IMR-90 (cell line): ENCODE measurements at regions not wholly inside any gene's neighbourhood (a gene's known extent, or its start where the extent isn't known, plus 50 kb on each side); places are given as distances from the start of the nearest gene placed in this dataset.

ENCODE experiments used
- ATAC-seq: fragments of 200-7000 bp; cut with Tn5 transposase; 2 replicates; pipeline ENCODE4 v1.9.1; 2020; ENCODE audit warnings: low read depth, mild to moderate bottlenecking, moderate library complexity
- BruUV-seq: library from RNA; stranded (reverse); fragments of 400-500 nt; replicated peaks from 2 replicates; lab custom pipeline; 2021; lab: Mats Ljungman, UMichigan
- CTCF ChIA-PET: fragments of 300-600 bp; formaldehyde crosslinking; extraction: SDS; loops from one replicate; lab custom pipeline; 2021; ENCODE audit warnings: antibody characterized with exemption; lab: Yijun Ruan, JAX
- POLR2A ChIA-PET: fragments of 300-600 bp; sonication (Branson Sonifier 250); formaldehyde crosslinking; loops from one replicate; lab custom pipeline; 2022; ENCODE audit warnings: antibody characterized with exemption; ENCODE audit not compliant: unreplicated experiment; lab: Charles Lee
- DNase-seq: peaks from one replicate; pipeline ENCODE4 v3.0.0; 2013
- H2AFZ ChIP-seq: replicated peaks from 2 replicates; pipeline ENCODE3; 2013; ENCODE audit warnings: low read length, mild to moderate bottlenecking; ENCODE audit not compliant: poor library complexity
- H2AK5ac ChIP-seq: 2 replicates; pipeline ENCODE4 v1.6.1; 2013; ENCODE audit warnings: low read depth, low read length, inconsistent platforms
- H2AK9ac ChIP-seq: replicated peaks from 2 replicates; pipeline ENCODE3; 2013; ENCODE audit warnings: mild to moderate bottlenecking, low read depth, low read length, moderate library complexity; ENCODE audit not compliant: poor library complexity
- H2BK120ac ChIP-seq: 2 replicates; pipeline ENCODE4 v1.6.1; 2013; ENCODE audit warnings: low read depth, low read length, inconsistent platforms
- H2BK15ac ChIP-seq: 3 replicates; pipeline ENCODE4 v1.6.1; 2013; ENCODE audit warnings: low read depth, low read length, inconsistent platforms
- H2BK20ac ChIP-seq: 2 replicates; pipeline ENCODE4 v1.6.1; 2013; ENCODE audit warnings: low read depth, mild to moderate bottlenecking, inconsistent platforms, low read length, moderate library complexity
- H2BK5ac ChIP-seq: 2 replicates; pipeline ENCODE4 v1.6.1; 2013; ENCODE audit warnings: mild to moderate bottlenecking, low read depth, low read length, inconsistent platforms; ENCODE audit not compliant: poor library complexity, severe bottlenecking
- H3K14ac ChIP-seq: replicated peaks from 2 replicates; pipeline ENCODE4 v1.6.1; 2013; ENCODE audit warnings: low read depth, low read length, inconsistent platforms
- H3K18ac ChIP-seq: 2 replicates; pipeline ENCODE4 v1.6.1; 2013; ENCODE audit warnings: low read depth, low read length, control low read depth
- H3K23ac ChIP-seq: 2 replicates; pipeline ENCODE4 v1.6.1; 2013; ENCODE audit warnings: low read depth, low read length, inconsistent platforms
- H3K27ac ChIP-seq: 2 replicates; pipeline ENCODE4 v1.5.1; 2013; ENCODE audit warnings: mild to moderate bottlenecking, control low read depth, low read length; ENCODE audit not compliant: insufficient read depth
- H3K27me3 ChIP-seq: 2 replicates; pipeline ENCODE4 v1.6.1; 2013; ENCODE audit warnings: low read length; ENCODE audit not compliant: control insufficient read depth, insufficient read depth
- H3K36me3 ChIP-seq: 2 replicates; pipeline ENCODE4 v1.6.1; 2013; ENCODE audit warnings: low read length, mixed read lengths; ENCODE audit not compliant: control insufficient read depth, insufficient read depth
- H3K4ac ChIP-seq: 2 replicates; pipeline ENCODE4 v1.6.1; 2013; ENCODE audit warnings: low read depth, low read length, inconsistent platforms
- H3K4me1 ChIP-seq: 2 replicates; pipeline ENCODE4 v1.6.1; 2013; ENCODE audit warnings: low read length, mixed read lengths; ENCODE audit not compliant: control insufficient read depth, insufficient read depth
- H3K4me2 ChIP-seq: 2 replicates; pipeline ENCODE4 v1.6.1; 2013; ENCODE audit warnings: low read depth, mild to moderate bottlenecking, control low read depth, low read length, moderate library complexity
- H3K4me3 ChIP-seq: 2 replicates; pipeline ENCODE4 v1.5.1; 2013; ENCODE audit warnings: low read depth, mild to moderate bottlenecking, control low read depth, low read length, moderate library complexity; ENCODE audit not compliant: insufficient read depth
- H3K56ac ChIP-seq: 2 replicates; pipeline ENCODE4 v1.6.1; 2013; ENCODE audit warnings: low read length, inconsistent platforms; ENCODE audit not compliant: insufficient read depth; ENCODE audit errors: extremely low read depth
- H3K79me1 ChIP-seq, 2 experiments: 2 replicates each; pipeline ENCODE4 v1.6.1; 2013; ENCODE audit warnings: low read length in 2 of 2, inconsistent platforms in 1 of 2, low read depth in 1 of 2
- H3K9ac ChIP-seq: 2 replicates; pipeline ENCODE4 v1.6.1; 2013; ENCODE audit warnings: low read depth, low read length, control low read depth
- H3K9me1 ChIP-seq: 2 replicates; pipeline ENCODE4 v1.6.1; 2013; ENCODE audit warnings: low read length, inconsistent platforms; ENCODE audit not compliant: insufficient read depth
- H3K9me3 ChIP-seq: 2 replicates; pipeline ENCODE4 v1.6.1; 2013; ENCODE audit warnings: low read length; ENCODE audit not compliant: control insufficient read depth, insufficient read depth
- H4K20me1 ChIP-seq: 2 replicates; pipeline ENCODE4 v1.6.1; 2013; ENCODE audit warnings: low read length, inconsistent platforms; ENCODE audit not compliant: insufficient read depth
- H4K5ac ChIP-seq: 2 replicates; pipeline ENCODE4 v1.6.1; 2013; ENCODE audit warnings: mild to moderate bottlenecking, low read depth, low read length, control low read depth
- H4K8ac ChIP-seq, 2 experiments: 2 replicates each; pipeline ENCODE4 v1.6.1; 2013; ENCODE audit warnings: low read depth in 2 of 2, low read length in 2 of 2, control low read depth in 1 of 2, inconsistent platforms in 1 of 2
- H4K91ac ChIP-seq: 2 replicates; pipeline ENCODE4 v1.6.1; 2013; ENCODE audit warnings: low read depth, low read length, inconsistent platforms; ENCODE audit not compliant: insufficient read depth
- BHLHE40 ChIP-seq: fragments of 150-350 bp; IDR thresholded peaks from 2 replicates; pipeline ENCODE4 v1.6.1; 2016; ENCODE audit warnings: mild to moderate bottlenecking, low read depth, low read length
- CHD1 ChIP-seq: IDR thresholded peaks from 2 replicates; pipeline ENCODE4 v1.6.1; 2012; ENCODE audit warnings: low read depth, low read length, improper control_type of control experiment
- CTCF ChIP-seq: conservative IDR thresholded peaks from 2 replicates; pipeline ENCODE4 v1.5.1; 2012; ENCODE audit warnings: mild to moderate bottlenecking, low read depth, low read length, improper control_type of control experiment
- FOS ChIP-seq: fragments of 150-350 bp; IDR thresholded peaks from 2 replicates; pipeline ENCODE4 v1.6.1; 2016; ENCODE audit warnings: low read depth, low read length
- MAFK ChIP-seq: IDR thresholded peaks from 2 replicates; pipeline ENCODE4 v1.6.1; 2012; ENCODE audit warnings: low read depth, low read length, improper control_type of control experiment
- MAZ ChIP-seq: IDR thresholded peaks from 2 replicates; pipeline ENCODE4 v1.6.1; 2012; ENCODE audit warnings: low read depth, mild to moderate bottlenecking, low read length, improper control_type of control experiment, moderate library complexity, borderline replicate concordance
- MXI1 ChIP-seq: IDR thresholded peaks from 2 replicates; pipeline ENCODE4 v1.6.1; 2012; ENCODE audit warnings: low read depth, mild to moderate bottlenecking, low read length, moderate library complexity, borderline replicate concordance
- NFE2L2 ChIP-seq: fragments of 150-350 bp; IDR thresholded peaks from 2 replicates; pipeline ENCODE4 v1.6.1; 2016; ENCODE audit warnings: low read depth, mild to moderate bottlenecking, low read length
- POLR2A ChIP-seq: IDR thresholded peaks from 2 replicates; pipeline ENCODE4 v1.6.1; 2012; ENCODE audit warnings: mild to moderate bottlenecking, low read depth, low read length
- RAD21 ChIP-seq: IDR thresholded peaks from 2 replicates; pipeline ENCODE4 v1.6.1; 2012; ENCODE audit warnings: low read length, improper control_type of control experiment
- RCOR1 ChIP-seq: IDR thresholded peaks from 2 replicates; pipeline ENCODE4 v1.6.1; 2012; ENCODE audit warnings: mild to moderate bottlenecking, low read length, improper control_type of control experiment; ENCODE audit not compliant: insufficient replicate concordance
- RFX5 ChIP-seq: IDR thresholded peaks from 2 replicates; pipeline ENCODE4 v1.8.0; 2012; ENCODE audit warnings: low read depth, mild to moderate bottlenecking, low read length, moderate library complexity
- SMC3 ChIP-seq: fragments of 150-350 bp; IDR thresholded peaks from 2 replicates; pipeline ENCODE4 v1.6.1; 2016; ENCODE audit warnings: low read depth, mild to moderate bottlenecking, antibody characterized with exemption, low read length, moderate library complexity
- WGBS, 2 experiments: methylation state at CpG; one replicate each; pipeline versions ENCODE4 v1.1.5 to v1.1.7; 2013; ENCODE audit warnings: missing lambda C conversion rate in 2 of 2; ENCODE audit not compliant: insufficient read length in 1 of 2; ENCODE audit errors: extremely low coverage in 2 of 2; 5-methylcytosine and 5-hydroxymethylcytosine counted together
- dilution Hi-C: fragments of 300-500 bp; cut with HindIII; formaldehyde crosslinking; loops from one replicate; pipeline ENCODE4 v1.14.3; 2018; ENCODE audit warnings: low sequenced_read_pairs; ENCODE audit not compliant: unreplicated experiment
- in situ Hi-C: fragments of 300-500 bp; cut with MboI; formaldehyde crosslinking; loops from 3 replicates; pipeline ENCODE4 v1.14.3; 2019; ENCODE audit warnings: low sequenced_read_pairs, inconsistent platforms, mixed read lengths
- intact Hi-C: fragments of 100-400 bp; cut with micrococcal nuclease; formaldehyde crosslinking; loops from 2 replicates; pipeline ENCODE4 v1.10.0; 2022
- TF ChIP-seq, protein P1 (sequence below): fragments of 150-350 bp; IDR thresholded peaks from 2 replicates; pipeline ENCODE4 v1.6.1; 2016; ENCODE audit warnings: low read depth, mild to moderate bottlenecking, low read length, moderate library complexity, borderline replicate concordance
- TF ChIP-seq, protein P2 (sequence below): fragments of 150-350 bp; IDR thresholded peaks from 2 replicates; pipeline ENCODE4 v1.6.1; 2017; ENCODE audit warnings: mild to moderate bottlenecking, antibody characterized with exemption, low read length, low read depth

DNA sequence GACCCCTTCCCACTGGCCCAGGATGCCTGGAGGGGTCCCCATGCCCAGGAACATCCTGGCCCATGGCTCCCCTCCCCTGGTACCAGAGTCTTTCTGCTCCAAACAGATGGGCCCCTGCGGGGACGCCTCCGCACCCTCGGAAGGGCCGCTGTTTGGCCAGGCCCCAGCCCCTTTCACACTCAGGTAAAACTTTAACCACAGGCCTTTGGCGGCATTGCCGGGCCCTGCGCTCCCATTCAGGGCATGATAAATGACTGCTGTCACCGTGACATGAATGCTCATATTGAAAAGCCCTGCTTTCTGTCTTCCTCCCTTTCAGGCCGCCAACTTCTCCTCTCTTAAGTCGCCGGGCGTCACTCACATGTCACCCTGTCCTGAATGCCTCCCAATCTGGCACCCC is 141.5 kb upstream of the TOP1 start:
- no peaks in the 10 kb centered on the region for H3K27me3 ChIP-seq
- no peak overlapping the region for H3K18ac ChIP-seq
- no peak overlapping the region for H2BK20ac ChIP-seq
- H3K4me1 ChIP-seq: no peaks in the 10 kb centered on the region
- H4K5ac ChIP-seq: no peak overlapping the region
- H3K23ac ChIP-seq: no peak overlapping the region
- DNase-seq: no peak
- H3K27ac ChIP-seq: no peak overlapping the region
- no peak overlapping the region for H2BK5ac ChIP-seq
- H2BK15ac ChIP-seq: no peak overlapping the region
- H2BK120ac ChIP-seq: no peak overlapping the region
- no peaks in the 10 kb centered on the region for H3K9me3 ChIP-seq
- BruUV-seq: no TSS peak
- no peak overlapping the region for H2AK5ac ChIP-seq
- in situ Hi-C loops (no loop called here), dilution Hi-C loops (no loop called here), intact Hi-C loops (no loop called here)
- H3K14ac ChIP-seq: no peak overlapping the region
- H3K9me1 ChIP-seq: no peaks in the 10 kb centered on the region
- no peak for TF ChIP-seq CHD1
- TF ChIP-seq MXI1: no peak
- no peak for TF ChIP-seq POLR2A
- TF ChIP-seq MAZ: no peak
- no peak for TF ChIP-seq RFX5
- no peak for TF ChIP-seq RAD21
- TF ChIP-seq, protein P1, sequence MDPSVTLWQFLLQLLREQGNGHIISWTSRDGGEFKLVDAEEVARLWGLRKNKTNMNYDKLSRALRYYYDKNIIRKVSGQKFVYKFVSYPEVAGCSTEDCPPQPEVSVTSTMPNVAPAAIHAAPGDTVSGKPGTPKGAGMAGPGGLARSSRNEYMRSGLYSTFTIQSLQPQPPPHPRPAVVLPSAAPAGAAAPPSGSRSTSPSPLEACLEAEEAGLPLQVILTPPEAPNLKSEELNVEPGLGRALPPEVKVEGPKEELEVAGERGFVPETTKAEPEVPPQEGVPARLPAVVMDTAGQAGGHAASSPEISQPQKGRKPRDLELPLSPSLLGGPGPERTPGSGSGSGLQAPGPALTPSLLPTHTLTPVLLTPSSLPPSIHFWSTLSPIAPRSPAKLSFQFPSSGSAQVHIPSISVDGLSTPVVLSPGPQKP: no peak
- TF ChIP-seq, protein P2, sequence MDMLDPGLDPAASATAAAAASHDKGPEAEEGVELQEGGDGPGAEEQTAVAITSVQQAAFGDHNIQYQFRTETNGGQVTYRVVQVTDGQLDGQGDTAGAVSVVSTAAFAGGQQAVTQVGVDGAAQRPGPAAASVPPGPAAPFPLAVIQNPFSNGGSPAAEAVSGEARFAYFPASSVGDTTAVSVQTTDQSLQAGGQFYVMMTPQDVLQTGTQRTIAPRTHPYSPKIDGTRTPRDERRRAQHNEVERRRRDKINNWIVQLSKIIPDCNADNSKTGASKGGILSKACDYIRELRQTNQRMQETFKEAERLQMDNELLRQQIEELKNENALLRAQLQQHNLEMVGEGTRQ: no peak
- TF ChIP-seq MAFK: no peak
- TF ChIP-seq NFE2L2: no peak
- TF ChIP-seq BHLHE40: no peak
- TF ChIP-seq SMC3: no peak
- TF ChIP-seq RCOR1: no peak
- no peak for TF ChIP-seq FOS
- no peak for TF ChIP-seq CTCF
- H3K56ac ChIP-seq: no peak overlapping the region
- H3K4me2 ChIP-seq: no peak overlapping the region
- no peaks in the 10 kb centered on the region for H3K79me1 ChIP-seq
- no peaks in the 10 kb centered on the region; the same call in 1 of the 2 replicates for H4K20me1 ChIP-seq
- H3K9ac ChIP-seq: no peak overlapping the region
- WGBS, 2 experiments: 64% methylated on average over 10 of the region's 13 CpGs; no CpG with 5 or more reads in 1 of the 2 experiments
- H4K91ac ChIP-seq: no peak overlapping the region
- no peak overlapping the region for H2AFZ ChIP-seq
- no peak overlapping the region for H3K4ac ChIP-seq
- POLR2A ChIA-PET: no interaction called here
- ATAC-seq: no peak
- H3K36me3 ChIP-seq: no peaks in the 10 kb centered on the region
- CTCF ChIA-PET: no interaction called here
- no peak overlapping the region for H4K8ac ChIP-seq
- H3K4me3 ChIP-seq: no peak overlapping the region
- no peak overlapping the region for H2AK9ac ChIP-seq
